ENCODE measurements at regions not wholly inside any gene's neighbourhood (a gene's known extent, or its start where the extent isn't known, plus 50 kb on each side); places are given as distances from the start of the nearest gene placed in this dataset.
"Not testable (repeated sequence)": the region's sequence is repeated elsewhere in the genome, so short reads cannot be mapped to it uniquely, and the experiment has no call there.

- TF ChIP-seq, protein P1, sequence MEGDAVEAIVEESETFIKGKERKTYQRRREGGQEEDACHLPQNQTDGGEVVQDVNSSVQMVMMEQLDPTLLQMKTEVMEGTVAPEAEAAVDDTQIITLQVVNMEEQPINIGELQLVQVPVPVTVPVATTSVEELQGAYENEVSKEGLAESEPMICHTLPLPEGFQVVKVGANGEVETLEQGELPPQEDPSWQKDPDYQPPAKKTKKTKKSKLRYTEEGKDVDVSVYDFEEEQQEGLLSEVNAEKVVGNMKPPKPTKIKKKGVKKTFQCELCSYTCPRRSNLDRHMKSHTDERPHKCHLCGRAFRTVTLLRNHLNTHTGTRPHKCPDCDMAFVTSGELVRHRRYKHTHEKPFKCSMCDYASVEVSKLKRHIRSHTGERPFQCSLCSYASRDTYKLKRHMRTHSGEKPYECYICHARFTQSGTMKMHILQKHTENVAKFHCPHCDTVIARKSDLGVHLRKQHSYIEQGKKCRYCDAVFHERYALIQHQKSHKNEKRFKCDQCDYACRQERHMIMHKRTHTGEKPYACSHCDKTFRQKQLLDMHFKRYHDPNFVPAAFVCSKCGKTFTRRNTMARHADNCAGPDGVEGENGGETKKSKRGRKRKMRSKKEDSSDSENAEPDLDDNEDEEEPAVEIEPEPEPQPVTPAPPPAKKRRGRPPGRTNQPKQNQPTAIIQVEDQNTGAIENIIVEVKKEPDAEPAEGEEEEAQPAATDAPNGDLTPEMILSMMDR (conservative IDR thresholded peaks at IDR 0.05; ENCODE audit: low read depth, low read length): no peak
- DNase-seq (ENCODE audit: low read depth): no peak
- H3K4me3 ChIP-seq (ENCODE audit: low read length): no peak overlapping the region
Observed at GRCh38 chr6:168851460-168852375, 401.9 kb downstream of the THBS2 start.

- not testable (repeated sequence) for H3K4me3 ChIP-seq (ENCODE audit: low read length); DNase-seq (ENCODE audit: low read depth)
Observed at GRCh38 chr6:168850027-168850736, 403.5 kb downstream of the THBS2 start.

DNA sequence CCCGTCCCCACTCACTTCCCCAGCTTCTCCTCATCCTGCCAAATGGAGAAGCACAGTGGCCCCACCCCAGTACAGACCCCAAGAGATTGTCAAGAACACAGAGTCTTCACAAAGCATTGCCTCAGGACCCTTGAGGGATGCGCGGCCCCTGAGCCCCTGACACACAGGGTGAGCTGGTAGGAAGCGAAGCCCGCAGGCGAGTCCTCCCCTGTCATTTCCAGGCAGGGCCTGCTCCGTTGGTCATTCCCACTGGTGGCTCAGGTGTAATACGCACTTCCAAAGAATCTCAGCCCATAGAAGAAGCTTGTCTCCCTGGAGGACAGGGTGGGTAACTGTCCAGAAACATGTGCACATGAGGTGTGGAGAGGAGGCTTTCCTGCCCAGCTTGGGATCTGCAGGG is 404.2 kb downstream of the THBS2 start:
- no peak overlapping the region for H3K4me3 ChIP-seq (ENCODE audit: low read length)
- TF ChIP-seq, protein P1 (conservative IDR thresholded peaks at IDR 0.05; ENCODE audit: low read depth, low read length): no peak
- DNase-seq (ENCODE audit: low read depth): no peak

GRCh38 chr6:168848797-168849196 is 404.8 kb downstream of the THBS2 start:
- no peak overlapping the region for H3K4me3 ChIP-seq (ENCODE audit: low read length)
- DNase-seq (ENCODE audit: low read depth): no peak
- TF ChIP-seq, protein P1 (conservative IDR thresholded peaks at IDR 0.05; ENCODE audit: low read depth, low read length): no peak

DNA sequence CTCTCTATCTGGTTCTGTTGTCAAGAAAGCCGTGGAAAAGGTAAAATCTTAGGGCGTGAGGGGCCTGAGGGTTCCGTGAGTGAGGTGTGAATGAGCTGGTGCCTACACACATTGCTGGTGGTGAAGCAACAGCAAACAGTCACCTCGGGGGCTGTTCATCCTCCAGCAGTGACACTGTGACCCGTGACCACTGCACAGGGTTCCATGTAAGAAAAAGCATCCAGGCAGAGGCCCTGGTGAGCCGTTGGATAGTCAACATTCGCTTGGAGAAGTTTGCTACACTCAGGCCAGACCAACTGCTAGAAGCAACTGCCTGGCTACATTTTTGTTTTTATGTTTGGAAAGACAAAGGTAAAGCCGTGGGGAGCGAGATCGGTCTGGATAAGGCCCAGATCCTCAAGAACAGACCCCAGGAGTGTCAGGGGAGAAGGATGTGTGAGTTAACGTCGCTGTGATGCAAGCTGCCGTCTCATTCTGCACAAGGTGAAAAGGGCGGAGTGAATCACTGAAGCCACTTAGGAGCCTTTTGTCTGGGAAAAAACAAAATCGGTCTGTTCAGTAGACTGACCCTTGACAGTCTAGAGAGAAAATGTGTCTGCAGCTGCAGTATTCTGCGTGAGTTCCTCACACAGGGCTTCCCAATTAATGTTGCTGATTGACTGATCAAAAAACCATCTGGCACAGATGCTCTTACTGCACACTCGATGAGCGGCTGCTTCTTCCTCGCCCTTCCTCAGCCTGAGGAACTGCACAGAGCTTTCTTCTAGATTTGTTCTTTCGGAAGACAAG is 404.0 kb downstream of the SMOC2 start:
- H3K4me3 ChIP-seq (ENCODE audit: low read length): no peak overlapping the region
- TF ChIP-seq, protein P1 (conservative IDR thresholded peaks at IDR 0.05; ENCODE audit: low read depth, low read length): no peak
- DNase-seq (ENCODE audit: low read depth): no peak

- H3K4me3 ChIP-seq (ENCODE audit: low read length); DNase-seq (ENCODE audit: low read depth): not testable (repeated sequence)
Observed at GRCh38 chr6:168842632-168843212, 401.7 kb downstream of the SMOC2 start.

GRCh38 chr6:168841609-168842278 is 400.8 kb downstream of the SMOC2 start:
- no peak for DNase-seq (ENCODE audit: low read depth)
- H3K4me3 ChIP-seq (ENCODE audit: low read length): no peak overlapping the region
- TF ChIP-seq, protein P1 (conservative IDR thresholded peaks at IDR 0.05; ENCODE audit: low read depth, low read length): no peak

DNA sequence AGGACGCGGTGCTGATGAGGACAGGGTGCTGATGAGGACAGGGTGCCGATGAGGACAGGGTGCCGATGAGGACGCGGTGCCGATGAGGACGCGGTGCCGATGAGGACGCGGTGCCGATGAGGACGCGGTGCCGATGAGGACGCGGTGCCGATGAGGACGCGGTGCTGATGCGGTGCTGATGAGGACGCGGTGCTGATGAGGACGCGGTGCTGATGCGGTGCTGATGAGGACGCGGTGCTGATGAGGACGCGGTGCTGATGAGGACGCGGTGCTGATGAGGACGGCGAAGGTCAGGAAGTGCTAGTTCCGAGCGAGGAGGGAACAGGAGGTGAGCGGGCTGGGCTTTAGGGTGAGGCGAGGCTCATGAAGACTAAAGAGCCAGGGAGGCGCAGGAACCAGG is 399.9 kb downstream of the SMOC2 start:
- H3K4me3 ChIP-seq (ENCODE audit: low read length); DNase-seq (ENCODE audit: low read depth): not testable (repeated sequence)

DNA sequence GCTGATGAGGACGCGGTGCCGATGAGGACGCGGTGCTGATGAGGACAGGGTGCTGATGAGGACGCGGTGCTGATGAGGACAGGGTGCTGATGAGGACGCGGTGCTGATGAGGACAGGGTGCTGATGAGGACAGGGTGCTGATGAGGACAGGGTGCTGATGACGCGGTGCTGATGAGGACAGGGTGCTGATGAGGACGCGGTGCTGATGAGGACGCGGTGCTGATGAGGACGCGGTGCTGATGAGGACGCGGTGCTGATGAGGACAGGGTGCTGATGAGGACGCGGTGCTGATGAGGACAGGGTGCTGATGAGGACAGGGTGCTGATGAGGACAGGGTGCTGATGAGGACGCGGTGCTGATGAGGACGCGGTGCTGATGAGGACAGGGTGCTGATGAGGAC is 399.3 kb downstream of the SMOC2 start:
- DNase-seq (ENCODE audit: low read depth); H3K4me3 ChIP-seq (ENCODE audit: low read length): not testable (repeated sequence)

Data from retinal pigment epithelial cell (primary cell).